ENCODE measurements at regions not wholly inside any gene's neighbourhood (a gene's known extent, or its start where the extent isn't known, plus 50 kb on each side); places are given as distances from the start of the nearest gene placed in this dataset.
"Not testable (repeated sequence)": the region's sequence is repeated elsewhere in the genome, so short reads cannot be mapped to it uniquely, and the experiment has no call there.

GRCh38 chr14:89743828-89744227 lies 210.7 kb downstream of the EFCAB11 start:
- TF ChIP-seq CTCF (IDR thresholded peaks at IDR 0.05; ENCODE audit: low read depth, low read length), result no peak
- H3K4me3 ChIP-seq (replicated peaks in 1 of 2; ENCODE audit: low read depth in 2 of 2, low read length in 2 of 2), result no peak overlapping the region
- no peak for DNase-seq (ENCODE audit: low read depth in 2 of 2)

- no peak for DNase-seq (ENCODE audit: low read depth in 2 of 2)
- TF ChIP-seq CTCF (IDR thresholded peaks at IDR 0.05; ENCODE audit: low read depth, low read length), result no peak
- no peak overlapping the region for H3K4me3 ChIP-seq (replicated peaks in 1 of 2; ENCODE audit: low read depth in 2 of 2, low read length in 2 of 2)
Observed at GRCh38 chr14:89740241-89740640, 214.3 kb downstream of the EFCAB11 start.

- no peak for DNase-seq (ENCODE audit: low read depth in 2 of 2)
- TF ChIP-seq CTCF (IDR thresholded peaks at IDR 0.05; ENCODE audit: low read depth, low read length), result no peak
- no peak overlapping the region for H3K4me3 ChIP-seq (replicated peaks in 1 of 2; ENCODE audit: low read depth in 2 of 2, low read length in 2 of 2)
Observed at GRCh38 chr14:89736881-89737280, 217.6 kb downstream of the EFCAB11 start.

- no peak for DNase-seq (ENCODE audit: low read depth in 2 of 2)
- TF ChIP-seq CTCF (IDR thresholded peaks at IDR 0.05; ENCODE audit: low read depth, low read length), result no peak
- no peak overlapping the region for H3K4me3 ChIP-seq (replicated peaks in 1 of 2; ENCODE audit: low read depth in 2 of 2, low read length in 2 of 2)
Observed at GRCh38 chr14:89731396-89731933, 223.1 kb downstream of the EFCAB11 start.

- H3K4me3 ChIP-seq (replicated peaks in 1 of 2; ENCODE audit: low read depth in 2 of 2, low read length in 2 of 2), result no peak overlapping the region
- no peak for DNase-seq (ENCODE audit: low read depth in 2 of 2)
- no peak for TF ChIP-seq CTCF (IDR thresholded peaks at IDR 0.05; ENCODE audit: low read depth, low read length)
Observed at GRCh38 chr14:89730687-89731086, 223.8 kb downstream of the EFCAB11 start.

- H3K4me3 ChIP-seq (replicated peaks in 1 of 2; ENCODE audit: low read depth in 2 of 2, low read length in 2 of 2), result no peak overlapping the region
- peak in 1 of 2 donors; percentile 7 for DNase-seq (ENCODE audit: low read depth in 2 of 2)
- no peak for TF ChIP-seq CTCF (IDR thresholded peaks at IDR 0.05; ENCODE audit: low read depth, low read length)
Observed at GRCh38 chr14:89728964-89729363, 225.6 kb downstream of the EFCAB11 start.

GRCh38 chr14:89726226-89726625 lies 228.3 kb downstream of the EFCAB11 start:
- not testable (repeated sequence) for H3K4me3 ChIP-seq (replicated peaks in 1 of 2; ENCODE audit: low read depth in 2 of 2, low read length in 2 of 2); DNase-seq (ENCODE audit: low read depth in 2 of 2)

Measured in cardiac fibroblast (primary cell).